Stimulated activated naive CD8-positive, alpha-beta T cell treated with anti-CD3 and anti-CD28 coated beads, Interleukin-15, amount 100 ng/mL, for 72 hours (primary cell): ENCODE measurements at regions not wholly inside any gene's neighbourhood (a gene's known extent, or its start where the extent isn't known, plus 50 kb on each side); places are given as distances from the start of the nearest gene placed in this dataset.

Experiments
- ATAC-seq: fragments of 150-1000 bp; cut with Tn5 transposase; 2 replicates; pipeline ENCODE4 v1.10.0; 2021; ENCODE audit warnings: mild to moderate bottlenecking, moderate library complexity
- DNase-seq, 2 donors: peaks; one replicate each; pipeline ENCODE4 v3.0.0; 2021 to 2022
- H3K27ac Mint-ChIP-seq, 2 donors: one replicate each; pipeline ENCODE4 v1.8.0; 2022; ENCODE audit warnings: mild to moderate bottlenecking in 2 of 2, mixed read lengths in 2 of 2, moderate library complexity in 2 of 2
- H3K27me3 Mint-ChIP-seq: one replicate; pipeline ENCODE4 v1.8.0; 2022; ENCODE audit warnings: mixed read lengths
- H3K4me1 Mint-ChIP-seq: one replicate; pipeline ENCODE4 v1.8.0; 2022; ENCODE audit warnings: mild to moderate bottlenecking, mixed read lengths
- H3K4me3 Mint-ChIP-seq, 2 donors: one replicate each; pipeline ENCODE4 v1.8.0; 2022; ENCODE audit warnings: mild to moderate bottlenecking in 2 of 2, mixed read lengths in 2 of 2, moderate library complexity in 1 of 2
- H3K9me3 Mint-ChIP-seq, 2 donors: one replicate each; pipeline ENCODE4 v1.8.0; 2022; ENCODE audit warnings: mixed read lengths in 2 of 2

- H3K4me1 Mint-ChIP-seq, result no peaks in the 10 kb centered on the region
- DNase-seq, result no peak
- ATAC-seq, result no peak
- H3K9me3 Mint-ChIP-seq, result no peaks in the 10 kb centered on the region
- H3K27ac Mint-ChIP-seq, result no peak overlapping the region
- H3K4me3 Mint-ChIP-seq, result no peak overlapping the region
- no peaks in the 10 kb centered on the region for H3K27me3 Mint-ChIP-seq
Measured at GRCh38 chr3:30271781-30272180, 334.6 kb upstream of the TGFBR2 start.

GRCh38 chr3:30273304-30274072 lies 332.9 kb upstream of the TGFBR2 start:
- H3K4me1 Mint-ChIP-seq, result no peaks in the 10 kb centered on the region
- H3K4me3 Mint-ChIP-seq, result no peak overlapping the region
- DNase-seq, result no peak
- no peak for ATAC-seq
- H3K27me3 Mint-ChIP-seq, result no peaks in the 10 kb centered on the region
- peaks cover 0 to 7% of the 10 kb centered on the region in 2 donors for H3K9me3 Mint-ChIP-seq
- no peak overlapping the region for H3K27ac Mint-ChIP-seq

- Mint-ChIP-seq H3K27ac (no peak overlapping the region), H3K27me3 (no peaks in the 10 kb centered on the region), H3K4me3 (no peak overlapping the region), H3K4me1 (no peaks in the 10 kb centered on the region), H3K9me3 (peaks cover 8 to 14% of the 10 kb centered on the region in 2 donors)
- no peak for ATAC-seq
- DNase-seq, result no peak
Measured at GRCh38 chr3:30277494-30277893, 328.9 kb upstream of the TGFBR2 start.

GRCh38 chr3:30281526-30281925 lies 324.9 kb upstream of the TGFBR2 start:
- Mint-ChIP-seq H3K4me3 (no peak overlapping the region), H3K27me3 (no peaks in the 10 kb centered on the region), H3K9me3 (peaks cover 8 to 14% of the 10 kb centered on the region in 2 donors), H3K27ac (no peak overlapping the region), H3K4me1 (peaks cover 23% of the 10 kb centered on the region)
- ATAC-seq (no peak), DNase-seq (no peak)

GRCh38 chr3:30282154-30282696 lies 324.2 kb upstream of the TGFBR2 start:
- Mint-ChIP-seq H3K4me1 (peaks cover 23% of the 10 kb centered on the region), H3K9me3 (peaks cover 8 to 13% of the 10 kb centered on the region in 2 donors), H3K27me3 (no peaks in the 10 kb centered on the region), H3K27ac (no peak overlapping the region), H3K4me3 (no peak overlapping the region)
- DNase-seq (no peak), ATAC-seq (no peak)

GRCh38 chr3:30285188-30286006 lies 321.0 kb upstream of the TGFBR2 start:
- Mint-ChIP-seq H3K27me3 (no peaks in the 10 kb centered on the region), H3K4me3 (no peak overlapping the region), H3K4me1 (peaks cover 34% of the 10 kb centered on the region), H3K27ac (no peak overlapping the region), H3K9me3 (peaks cover 2 to 3% of the 10 kb centered on the region in 2 donors)
- no peak for ATAC-seq
- no peak for DNase-seq

- H3K27ac Mint-ChIP-seq, result no peak overlapping the region
- H3K27me3 Mint-ChIP-seq, result no peaks in the 10 kb centered on the region
- peaks cover 34% of the 10 kb centered on the region for H3K4me1 Mint-ChIP-seq
- ATAC-seq (peak; percentile 84), DNase-seq (peak in 1 of 2 donors; percentile 63)
- H3K4me3 Mint-ChIP-seq, result no peak overlapping the region
- no peaks in the 10 kb centered on the region for H3K9me3 Mint-ChIP-seq
Measured at GRCh38 chr3:30286007-30286669, 320.3 kb upstream of the TGFBR2 start.

- Mint-ChIP-seq H3K4me3 (no peak overlapping the region), H3K4me1 (peaks cover 34% of the 10 kb centered on the region), H3K27ac (no peak overlapping the region), H3K9me3 (no peaks in the 10 kb centered on the region), H3K27me3 (no peaks in the 10 kb centered on the region)
- peak; percentile 32 for ATAC-seq
- DNase-seq, result no peak
Measured at GRCh38 chr3:30286811-30287210, 319.6 kb upstream of the TGFBR2 start.

GRCh38 chr3:30288830-30289229 lies 317.6 kb upstream of the TGFBR2 start:
- Mint-ChIP-seq H3K27me3 (no peaks in the 10 kb centered on the region), H3K4me3 (no peak overlapping the region), H3K9me3 (no peaks in the 10 kb centered on the region), H3K27ac (peak overlapping the region in 1 of 2 donors; percentile 72), H3K4me1 (peaks cover 34% of the 10 kb centered on the region)
- ATAC-seq (no peak), DNase-seq (no peak)

- DNase-seq (no peak), ATAC-seq (peak; percentile 67)
- Mint-ChIP-seq H3K27me3 (no peaks in the 10 kb centered on the region), H3K27ac (no peak overlapping the region), H3K9me3 (no peaks in the 10 kb centered on the region), H3K4me3 (no peak overlapping the region), H3K4me1 (peaks cover 31% of the 10 kb centered on the region)
Measured at GRCh38 chr3:30289324-30289723, 317.1 kb upstream of the TGFBR2 start.

- no peak for DNase-seq
- Mint-ChIP-seq H3K4me1 (peaks cover 27% of the 10 kb centered on the region), H3K4me3 (no peak overlapping the region), H3K9me3 (no peaks in the 10 kb centered on the region), H3K27ac (no peak overlapping the region), H3K27me3 (no peaks in the 10 kb centered on the region)
- no peak for ATAC-seq
Measured at GRCh38 chr3:30289766-30290165, 316.6 kb upstream of the TGFBR2 start.

GRCh38 chr3:30290479-30290878 lies 315.9 kb upstream of the TGFBR2 start:
- no peak for DNase-seq
- Mint-ChIP-seq H3K4me3 (no peak overlapping the region), H3K9me3 (no peaks in the 10 kb centered on the region), H3K27me3 (no peaks in the 10 kb centered on the region), H3K4me1 (peaks cover 21% of the 10 kb centered on the region), H3K27ac (no peak overlapping the region)
- no peak for ATAC-seq

GRCh38 chr3:30292192-30292893 lies 314.1 kb upstream of the TGFBR2 start:
- H3K4me1 Mint-ChIP-seq, result peaks cover 11% of the 10 kb centered on the region
- DNase-seq (no peak), ATAC-seq (peak; percentile 58)
- no peak overlapping the region for H3K4me3 Mint-ChIP-seq
- no peaks in the 10 kb centered on the region for H3K27me3 Mint-ChIP-seq
- H3K27ac Mint-ChIP-seq, result peak overlapping the region in 1 of 2 donors; percentile 13
- no peaks in the 10 kb centered on the region for H3K9me3 Mint-ChIP-seq

GRCh38 chr3:30293621-30294240 lies 312.7 kb upstream of the TGFBR2 start:
- ATAC-seq, result no peak
- H3K27ac Mint-ChIP-seq, result no peak overlapping the region
- peaks cover 11% of the 10 kb centered on the region for H3K4me1 Mint-ChIP-seq
- no peaks in the 10 kb centered on the region for H3K9me3 Mint-ChIP-seq
- H3K27me3 Mint-ChIP-seq, result no peaks in the 10 kb centered on the region
- no peak overlapping the region for H3K4me3 Mint-ChIP-seq
- no peak for DNase-seq

GRCh38 chr3:30294241-30294667 lies 312.1 kb upstream of the TGFBR2 start:
- ATAC-seq (no peak), DNase-seq (no peak)
- no peaks in the 10 kb centered on the region for H3K27me3 Mint-ChIP-seq
- H3K4me3 Mint-ChIP-seq, result no peak overlapping the region
- H3K9me3 Mint-ChIP-seq, result no peaks in the 10 kb centered on the region
- H3K27ac Mint-ChIP-seq, result no peak overlapping the region
- H3K4me1 Mint-ChIP-seq, result peaks cover 7% of the 10 kb centered on the region
